Activated naive CD8-positive, alpha-beta T cell treated with anti-CD3 and anti-CD28 coated beads, Interleukin-2, amount 50 U/mL, for 24 hours (primary cell): ENCODE measurements at regions not wholly inside any gene's neighbourhood (a gene's known extent, or its start where the extent isn't known, plus 50 kb on each side); places are given as distances from the start of the nearest gene placed in this dataset.
A peak's percentile ranks its signal among the peaks of the same experiment; 100 is the strongest.
"Not testable (repeated sequence)": the region's sequence is repeated elsewhere in the genome, so short reads cannot be mapped to it uniquely, and the experiment has no call there.

Source experiments
- ATAC-seq: fragments of 150-1000 bp; cut with Tn5 transposase; one replicate; pipeline ENCODE4 v1.10.0; 2021
- DNase-seq: peaks from one replicate; pipeline ENCODE4 v3.0.0; 2021
- H3K27ac Mint-ChIP-seq: one replicate; pipeline ENCODE4 v1.8.0; 2021; ENCODE audit warnings: mild to moderate bottlenecking, mixed read lengths
- H3K27me3 Mint-ChIP-seq: one replicate; pipeline ENCODE4 v1.8.0; 2021; ENCODE audit warnings: mixed read lengths
- H3K36me3 Mint-ChIP-seq: one replicate; pipeline ENCODE4 v1.8.0; 2021; ENCODE audit warnings: low read depth, mixed read lengths
- H3K4me1 Mint-ChIP-seq: one replicate; pipeline ENCODE4 v1.8.0; 2021; ENCODE audit warnings: mixed read lengths
- H3K4me3 Mint-ChIP-seq: one replicate; pipeline ENCODE4 v1.8.0; 2021; ENCODE audit warnings: mild to moderate bottlenecking, moderate library complexity, mixed read lengths
- H3K9me3 Mint-ChIP-seq: one replicate; pipeline ENCODE4 v1.8.0; 2021; ENCODE audit warnings: mixed read lengths

- Mint-ChIP-seq H3K36me3 (peaks cover 1% of the 10 kb centered on the region), H3K4me3 (no peak overlapping the region), H3K9me3 (peaks cover 19% of the 10 kb centered on the region), H3K4me1 (peaks cover 28% of the 10 kb centered on the region), H3K27me3 (peaks cover 3% of the 10 kb centered on the region), H3K27ac (no peak overlapping the region)
- ATAC-seq, result no peak
- DNase-seq, result no peak
Observed at GRCh38 chr21:35481005-35481404, 431.9 kb upstream of the RUNX1 start.

GRCh38 chr21:35479529-35479928, 430.4 kb upstream of the RUNX1 start:
- H3K27me3 Mint-ChIP-seq, result peaks cover 3% of the 10 kb centered on the region
- DNase-seq, result no peak
- H3K9me3 Mint-ChIP-seq, result peaks cover 19% of the 10 kb centered on the region
- H3K27ac Mint-ChIP-seq, result no peak overlapping the region
- H3K36me3 Mint-ChIP-seq, result peaks cover 1% of the 10 kb centered on the region
- no peak overlapping the region for H3K4me3 Mint-ChIP-seq
- ATAC-seq, result no peak
- peaks cover 39% of the 10 kb centered on the region for H3K4me1 Mint-ChIP-seq

GRCh38 chr21:35479065-35479448, 430.0 kb upstream of the RUNX1 start:
- Mint-ChIP-seq H3K27me3 (peaks cover 3% of the 10 kb centered on the region), H3K27ac (no peak overlapping the region), H3K9me3 (peaks cover 19% of the 10 kb centered on the region), H3K4me1 (peaks cover 39% of the 10 kb centered on the region), H3K4me3 (no peak overlapping the region), H3K36me3 (peaks cover 1% of the 10 kb centered on the region)
- no peak for DNase-seq
- no peak for ATAC-seq

- DNase-seq, result no peak
- Mint-ChIP-seq H3K27ac (no peak overlapping the region), H3K9me3 (peaks cover 19% of the 10 kb centered on the region)
Observed at GRCh38 chr21:35478161-35479064, 429.3 kb upstream of the RUNX1 start.

GRCh38 chr21:35477622-35478021, 428.5 kb upstream of the RUNX1 start:
- Mint-ChIP-seq H3K27ac (no peak overlapping the region), H3K4me1 (peaks cover 39% of the 10 kb centered on the region), H3K9me3 (peaks cover 19% of the 10 kb centered on the region), H3K4me3 (no peak overlapping the region), H3K36me3 (peaks cover 1% of the 10 kb centered on the region), H3K27me3 (peaks cover 3% of the 10 kb centered on the region)
- no peak for ATAC-seq
- DNase-seq, result no peak

More at GRCh38 chr21:35478161-35479064, 429.3 kb upstream of the RUNX1 start:
- H3K36me3 Mint-ChIP-seq, result peaks cover 1% of the 10 kb centered on the region
- peaks cover 3% of the 10 kb centered on the region for H3K27me3 Mint-ChIP-seq
- peaks cover 39% of the 10 kb centered on the region for H3K4me1 Mint-ChIP-seq
- ATAC-seq, result no peak
- no peak overlapping the region for H3K4me3 Mint-ChIP-seq

- H3K4me3 Mint-ChIP-seq, result no peak overlapping the region
- peaks cover 19% of the 10 kb centered on the region for H3K9me3 Mint-ChIP-seq
- no peak overlapping the region for H3K27ac Mint-ChIP-seq
Observed at GRCh38 chr21:35476621-35477395, 427.7 kb upstream of the RUNX1 start.

GRCh38 chr21:35475762-35476161, 426.7 kb upstream of the RUNX1 start:
- H3K9me3 Mint-ChIP-seq, result peaks cover 19% of the 10 kb centered on the region
- no peak overlapping the region for H3K4me3 Mint-ChIP-seq
- DNase-seq, result no peak
- peaks cover 37% of the 10 kb centered on the region for H3K4me1 Mint-ChIP-seq
- ATAC-seq, result peak; percentile 46
- peaks cover 3% of the 10 kb centered on the region for H3K27me3 Mint-ChIP-seq
- peaks cover 1% of the 10 kb centered on the region for H3K36me3 Mint-ChIP-seq
- H3K27ac Mint-ChIP-seq, result peak overlapping the region; percentile 64

More at GRCh38 chr21:35476621-35477395, 427.7 kb upstream of the RUNX1 start:
- DNase-seq (no peak), ATAC-seq (no peak)
- peaks cover 37% of the 10 kb centered on the region for H3K4me1 Mint-ChIP-seq
- peaks cover 1% of the 10 kb centered on the region for H3K36me3 Mint-ChIP-seq
- peaks cover 3% of the 10 kb centered on the region for H3K27me3 Mint-ChIP-seq

GRCh38 chr21:35475009-35475408, 425.9 kb upstream of the RUNX1 start:
- Mint-ChIP-seq H3K4me1 (peaks cover 37% of the 10 kb centered on the region), H3K27ac (no peak overlapping the region)
- ATAC-seq, result no peak

GRCh38 chr21:35473496-35473895, 424.4 kb upstream of the RUNX1 start:
- DNase-seq, result no peak
- H3K9me3 Mint-ChIP-seq, result peaks cover 4% of the 10 kb centered on the region
- H3K4me3 Mint-ChIP-seq, result no peak overlapping the region
- peaks cover 30% of the 10 kb centered on the region for H3K4me1 Mint-ChIP-seq
- H3K27ac Mint-ChIP-seq, result no peak overlapping the region
- no peak for ATAC-seq
- no peaks in the 10 kb centered on the region for H3K27me3 Mint-ChIP-seq
- H3K36me3 Mint-ChIP-seq, result no peaks in the 10 kb centered on the region

More at GRCh38 chr21:35475009-35475408, 425.9 kb upstream of the RUNX1 start:
- Mint-ChIP-seq H3K27me3 (peaks cover 3% of the 10 kb centered on the region), H3K36me3 (peaks cover 1% of the 10 kb centered on the region), H3K4me3 (no peak overlapping the region), H3K9me3 (peaks cover 17% of the 10 kb centered on the region)
- DNase-seq, result no peak

- Mint-ChIP-seq H3K27me3 (no peaks in the 10 kb centered on the region), H3K9me3 (peaks cover 11% of the 10 kb centered on the region), H3K4me3 (no peak overlapping the region), H3K27ac (no peak overlapping the region), H3K4me1 (peaks cover 6% of the 10 kb centered on the region), H3K36me3 (peaks cover 2% of the 10 kb centered on the region)
- no peak for ATAC-seq
- no peak for DNase-seq
Observed at GRCh38 chr21:35470522-35470921, 421.4 kb upstream of the RUNX1 start.

GRCh38 chr21:35469498-35469897, 420.4 kb upstream of the RUNX1 start:
- Mint-ChIP-seq H3K36me3 (peaks cover 2% of the 10 kb centered on the region), H3K27ac (no peak overlapping the region), H3K27me3 (no peaks in the 10 kb centered on the region), H3K4me1 (no peaks in the 10 kb centered on the region), H3K4me3 (no peak overlapping the region), H3K9me3 (peaks cover 11% of the 10 kb centered on the region)
- no peak for DNase-seq
- ATAC-seq, result no peak

GRCh38 chr21:35468991-35469390, 419.9 kb upstream of the RUNX1 start:
- Mint-ChIP-seq H3K36me3 (peaks cover 2% of the 10 kb centered on the region), H3K4me1 (no peaks in the 10 kb centered on the region), H3K9me3 (peaks cover 13% of the 10 kb centered on the region), H3K27me3 (no peaks in the 10 kb centered on the region), H3K27ac (no peak overlapping the region), H3K4me3 (no peak overlapping the region)
- ATAC-seq (no peak), DNase-seq (no peak)

GRCh38 chr21:35467566-35467965, 418.5 kb upstream of the RUNX1 start:
- peaks cover 17% of the 10 kb centered on the region for H3K9me3 Mint-ChIP-seq
- H3K27ac Mint-ChIP-seq, result no peak overlapping the region
- DNase-seq (no peak), ATAC-seq (no peak)
- no peaks in the 10 kb centered on the region for H3K4me1 Mint-ChIP-seq
- H3K36me3 Mint-ChIP-seq, result peaks cover 2% of the 10 kb centered on the region
- H3K27me3 Mint-ChIP-seq, result no peaks in the 10 kb centered on the region
- no peak overlapping the region for H3K4me3 Mint-ChIP-seq

GRCh38 chr21:35466681-35467080, 417.6 kb upstream of the RUNX1 start:
- H3K36me3 Mint-ChIP-seq, H3K4me3 Mint-ChIP-seq, DNase-seq, H3K27ac Mint-ChIP-seq, ATAC-seq, H3K4me1 Mint-ChIP-seq, H3K27me3 Mint-ChIP-seq: not testable (repeated sequence)
- peaks cover 17% of the 10 kb centered on the region for H3K9me3 Mint-ChIP-seq

- H3K27me3 Mint-ChIP-seq, result no peaks in the 10 kb centered on the region
- H3K36me3 Mint-ChIP-seq, result peaks cover 2% of the 10 kb centered on the region
Observed at GRCh38 chr21:35465741-35466140, 416.6 kb upstream of the RUNX1 start.

More at GRCh38 chr21:35465741-35466140, 416.6 kb upstream of the RUNX1 start:
- Mint-ChIP-seq H3K9me3 (peaks cover 17% of the 10 kb centered on the region), H3K27ac (no peak overlapping the region), H3K4me3 (no peak overlapping the region), H3K4me1 (no peaks in the 10 kb centered on the region)
- ATAC-seq (no peak), DNase-seq (no peak)
